GM12873 (cell line): ENCODE measurements at regions not wholly inside any gene's neighbourhood (a gene's known extent, or its start where the extent isn't known, plus 50 kb on each side); places are given as distances from the start of the nearest gene placed in this dataset.

Experiments
- CTCF ChIP-seq: IDR thresholded peaks from 2 replicates; pipeline ENCODE4 v1.5.1; 2012; ENCODE audit warnings: low read depth, mild to moderate bottlenecking, moderate library complexity, low read length, control low read depth; ENCODE audit not compliant: insufficient read depth; ENCODE audit errors: missing control alignments

- TF ChIP-seq CTCF: no peak
Observed at GRCh38 chr7:47671358-47671757, 89.4 kb upstream of the TNS3 start.

GRCh38 chr7:47670729-47671128 lies 88.8 kb upstream of the TNS3 start:
- TF ChIP-seq CTCF: no peak

- no peak for TF ChIP-seq CTCF
Observed at GRCh38 chr7:47669901-47670384, 88.0 kb upstream of the TNS3 start.

- TF ChIP-seq CTCF: no peak
Observed at GRCh38 chr7:47669178-47669891, 87.4 kb upstream of the TNS3 start.

- no peak for TF ChIP-seq CTCF
Observed at GRCh38 chr7:47666164-47666862, 84.4 kb upstream of the TNS3 start.

GRCh38 chr7:47664650-47665195 lies 82.8 kb upstream of the TNS3 start:
- TF ChIP-seq CTCF: no peak

- TF ChIP-seq CTCF: no peak
Observed at GRCh38 chr7:47663851-47664250, 81.9 kb upstream of the TNS3 start.
